Transverse colon (tissue), 4 donors: ENCODE measurements at regions not wholly inside any gene's neighbourhood (a gene's known extent, or its start where the extent isn't known, plus 50 kb on each side); places are given as distances from the start of the nearest gene placed in this dataset.
A peak's percentile ranks its signal among the peaks of the same experiment; 100 is the strongest.

Experiments
- DNase-seq: peaks from one replicate; pipeline ENCODE4 v3.0.0-alpha.2; 2019
- H3K27ac ChIP-seq, 4 donors: fragments of 200-600 bp; sonication (generic); 2 replicates each; pipeline ENCODE4 v1.5.1; 2016 to 2018; ENCODE audit warnings: inconsistent platforms in 4 of 4
- H3K27me3 ChIP-seq: fragments of 200-600 bp; sonication (generic); 2 replicates; pipeline ENCODE4 v1.5.1; 2017; ENCODE audit warnings: inconsistent platforms
- H3K36me3 ChIP-seq, 4 donors: fragments of 200-600 bp; sonication (generic); 2 replicates each; pipeline ENCODE4 v1.5.1; 2017 to 2019; ENCODE audit warnings: inconsistent platforms in 4 of 4
- H3K4me1 ChIP-seq, 4 donors: fragments of 200-600 bp; sonication (generic); 2 replicates each; pipeline ENCODE4 v1.5.1; 2017 to 2020; ENCODE audit warnings: inconsistent platforms in 4 of 4
- H3K4me3 ChIP-seq, 4 donors: fragments of 200-600 bp; sonication (generic); 1 replicate in 1 of 4; 2 replicates in 3 of 4; pipeline versions ENCODE4 v1.5.1 to v1.6.1; 2017 to 2019; ENCODE audit warnings: inconsistent platforms in 4 of 4
- H3K9me3 ChIP-seq, 2 donors: fragments of 200-600 bp; sonication (generic); 2 replicates each; pipeline ENCODE4 v1.5.1; 2017 to 2019; ENCODE audit warnings: inconsistent platforms in 2 of 2
- CTCF ChIP-seq, 5 experiments: fragments of 200-600 bp in 3 of 5; fragments of 450-650 bp in 2 of 5; sonication (generic) in 3 of 5; IDR thresholded peaks; 1 replicate in 2 of 5; 2 replicates in 3 of 5; pipeline ENCODE4 v1.5.1; 2016 to 2017; ENCODE audit warnings: antibody characterized with exemption in 5 of 5, inconsistent platforms in 3 of 5, mild to moderate bottlenecking in 2 of 5, moderate library complexity in 1 of 5
- EP300 ChIP-seq: sonication (generic); formaldehyde crosslinking; IDR thresholded peaks from one replicate; pipeline ENCODE4 v1.6.1; 2017; ENCODE audit warnings: antibody characterized with exemption, low read depth
- POLR2A ChIP-seq: fragments of 450-650 bp; IDR thresholded peaks from one replicate; pipeline ENCODE4 v1.6.1; 2016; ENCODE audit warnings: antibody characterized with exemption, mild to moderate bottlenecking, moderate library complexity
- POLR2AphosphoS5 ChIP-seq, 3 donors: sonication (generic); formaldehyde crosslinking; IDR thresholded peaks; one replicate each; pipeline ENCODE4 v1.6.1; 2016; ENCODE audit warnings: antibody characterized with exemption in 3 of 3
- WGBS, 2 donors: methylation state at CpG; one replicate each; pipeline ENCODE4 v1.1.5; 2018; ENCODE audit warnings: low coverage in 1 of 2; 5-methylcytosine and 5-hydroxymethylcytosine counted together
- in situ Hi-C, 4 donors: fragments of 200-750 bp; cut with MboI; loops; one replicate each; pipeline versions ENCODE4 v1.15.0 to v1.15.1; 2017; ENCODE audit warnings: low sequenced_read_pairs in 3 of 4, low pct_ligation_motif_present in 1 of 4, low pct_unique_long_range_greater_than_20kb in 1 of 4
- intact Hi-C: fragments of 100-400 bp; cut with DNase I; formaldehyde crosslinking; loops from one replicate; pipeline ENCODE4 v1.15.1; 2023; ENCODE audit warnings: low total_unique reads

GRCh38 chr20:11053310-11053709, 379.5 kb upstream of the JAG1 start:
- no peak overlapping the region for H3K27ac ChIP-seq
- in situ Hi-C loops (no loop called here), intact Hi-C loops (no loop called here)
- no peak overlapping the region for H3K4me3 ChIP-seq
- no peaks in the 10 kb centered on the region for H3K36me3 ChIP-seq
- DNase-seq, result no peak
- peaks cover 0 to 3% (median 0%) of the 10 kb centered on the region in 4 donors for H3K4me1 ChIP-seq
- H3K27me3 ChIP-seq, result no peaks in the 10 kb centered on the region
- no peak for TF ChIP-seq EP300
- TF ChIP-seq POLR2AphosphoS5 (IDR thresholded peaks at IDR 0.05), result no peak
- no peak for TF ChIP-seq CTCF (IDR thresholded peaks at IDR 0.05)
- no peak for TF ChIP-seq POLR2A
- H3K9me3 ChIP-seq, result no peaks in the 10 kb centered on the region

GRCh38 chr20:11054266-11054993, 380.6 kb upstream of the JAG1 start:
- Histone ChIP-seq H3K4me1 (no peaks in the 10 kb centered on the region), H3K27ac (no peak overlapping the region), H3K27me3 (no peaks in the 10 kb centered on the region), H3K4me3 (no peak overlapping the region), H3K36me3 (no peaks in the 10 kb centered on the region), H3K9me3 (no peaks in the 10 kb centered on the region)
- in situ Hi-C loops, result no loop called here
- DNase-seq, result no peak
- TF ChIP-seq POLR2AphosphoS5 (IDR thresholded peaks at IDR 0.05) (no peak), EP300 (no peak), POLR2A (no peak), CTCF (IDR thresholded peaks at IDR 0.05) (no peak)
- intact Hi-C loops, result no loop called here
- 79 to 86% methylated on average over 5 to 8 of the region's 8 CpGs for WGBS, 2 donors

DNA sequence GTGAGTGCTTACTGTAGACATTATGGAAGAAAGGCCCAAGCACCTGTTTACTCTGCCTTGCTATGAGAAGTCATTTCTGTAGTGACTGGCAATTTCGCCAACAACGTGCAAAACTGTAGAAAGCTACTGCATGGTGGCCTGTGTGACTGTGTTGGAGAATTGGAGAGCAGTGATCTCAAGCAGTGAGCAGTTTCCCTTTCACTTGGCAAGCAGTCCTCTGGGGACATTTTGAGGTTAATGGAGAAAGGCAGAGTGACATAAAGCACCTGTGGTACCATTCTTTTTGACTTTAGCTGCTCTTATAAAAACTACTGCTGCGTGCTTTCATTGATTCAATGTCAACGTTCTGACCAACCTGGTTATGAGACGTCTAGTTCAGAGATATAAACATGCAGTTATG, 382.6 kb upstream of the JAG1 start:
- intact Hi-C loops (no loop called here), in situ Hi-C loops (no loop called here)
- 75 to 76% methylated on average over 3 to 5 of the region's 5 CpGs for WGBS, 2 donors
- H3K4me3 ChIP-seq, result no peak overlapping the region
- H3K27me3 ChIP-seq, result no peaks in the 10 kb centered on the region
- H3K36me3 ChIP-seq, result no peaks in the 10 kb centered on the region
- H3K9me3 ChIP-seq, result no peaks in the 10 kb centered on the region
- DNase-seq, result no peak
- peaks cover 0 to 11% (median 2%) of the 10 kb centered on the region in 4 donors for H3K4me1 ChIP-seq
- TF ChIP-seq POLR2AphosphoS5 (IDR thresholded peaks at IDR 0.05), result no peak
- TF ChIP-seq POLR2A, result no peak
- TF ChIP-seq EP300, result no peak
- TF ChIP-seq CTCF (IDR thresholded peaks at IDR 0.05), result no peak
- H3K27ac ChIP-seq, result no peak overlapping the region

GRCh38 chr20:11057624-11058023, 383.8 kb upstream of the JAG1 start:
- intact Hi-C loops, result no loop called here
- H3K4me1 ChIP-seq, result peaks cover 0 to 11% (median 2%) of the 10 kb centered on the region in 4 donors
- H3K27ac ChIP-seq, result no peak overlapping the region
- 69 to 90% methylated on average over 1 of the region's 1 CpG for WGBS, 2 donors
- no peaks in the 10 kb centered on the region for H3K9me3 ChIP-seq
- DNase-seq, result no peak
- no peaks in the 10 kb centered on the region for H3K27me3 ChIP-seq
- H3K36me3 ChIP-seq, result no peaks in the 10 kb centered on the region
- TF ChIP-seq POLR2AphosphoS5 (IDR thresholded peaks at IDR 0.05), result peak in 2 of 3 donors; percentile 28 to 61
- TF ChIP-seq EP300, result no peak
- in situ Hi-C loops, result no loop called here
- no peak overlapping the region for H3K4me3 ChIP-seq

- in situ Hi-C loops (no loop called here), intact Hi-C loops (no loop called here)
- DNase-seq, result no peak
- no peaks in the 10 kb centered on the region for H3K36me3 ChIP-seq
- TF ChIP-seq EP300, result no peak
- TF ChIP-seq CTCF (IDR thresholded peaks at IDR 0.05), result no peak
- TF ChIP-seq POLR2A, result no peak
- no peak for TF ChIP-seq POLR2AphosphoS5 (IDR thresholded peaks at IDR 0.05)
- no peak overlapping the region for H3K27ac ChIP-seq
- no peaks in the 10 kb centered on the region for H3K9me3 ChIP-seq
- no peak overlapping the region for H3K4me3 ChIP-seq
- H3K4me1 ChIP-seq, result peaks cover 0 to 11% (median 2%) of the 10 kb centered on the region in 4 donors
- WGBS, 2 donors, result 70 to 72% methylated on average over 2 of the region's 2 CpGs
- no peaks in the 10 kb centered on the region for H3K27me3 ChIP-seq
These were observed 385.9 kb upstream of the JAG1 start for GRCh38 chr20:11059659-11060058.
